ENCODE measurements at regions not wholly inside any gene's neighbourhood (a gene's known extent, or its start where the extent isn't known, plus 50 kb on each side); places are given as distances from the start of the nearest gene placed in this dataset.
A peak's percentile ranks its signal among the peaks of the same experiment; 100 is the strongest.

DNA sequence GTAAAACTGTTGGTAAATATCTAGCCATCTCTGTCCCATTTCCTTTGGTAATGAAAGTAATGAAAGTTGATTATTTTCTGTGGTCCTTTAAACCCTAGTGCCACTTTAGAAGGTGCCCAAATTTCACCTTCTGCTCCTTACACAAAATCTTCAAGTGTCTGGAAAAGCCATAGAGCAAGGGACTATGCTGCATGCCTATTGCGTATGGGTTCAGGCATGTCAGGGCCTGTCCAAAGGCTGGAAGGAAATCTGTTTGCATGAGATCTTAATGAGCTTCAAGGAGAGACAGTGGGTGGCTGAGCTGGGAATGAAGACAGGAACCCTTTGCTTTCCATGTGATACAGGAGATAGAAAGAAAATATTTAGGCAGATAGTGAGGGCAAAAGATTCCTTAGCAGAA, 66.6 kb upstream of the CCN6 start:
- DNase-seq (ENCODE audit: low read depth): no peak

- no peak for DNase-seq (ENCODE audit: low read depth)
Measured at GRCh38 chr6:111988926-111989325, 65.0 kb upstream of the CCN6 start.

GRCh38 chr6:111989743-111990142, 64.2 kb upstream of the CCN6 start:
- no peak for DNase-seq (ENCODE audit: low read depth)

- DNase-seq (ENCODE audit: low read depth): no peak
Measured at GRCh38 chr6:111990214-111990613, 63.7 kb upstream of the CCN6 start.

GRCh38 chr6:111992851-111993250, 61.1 kb upstream of the CCN6 start:
- no peak for DNase-seq (ENCODE audit: low read depth)

GRCh38 chr6:111993342-111993741, 60.6 kb upstream of the CCN6 start:
- no peak for DNase-seq (ENCODE audit: low read depth)

DNA sequence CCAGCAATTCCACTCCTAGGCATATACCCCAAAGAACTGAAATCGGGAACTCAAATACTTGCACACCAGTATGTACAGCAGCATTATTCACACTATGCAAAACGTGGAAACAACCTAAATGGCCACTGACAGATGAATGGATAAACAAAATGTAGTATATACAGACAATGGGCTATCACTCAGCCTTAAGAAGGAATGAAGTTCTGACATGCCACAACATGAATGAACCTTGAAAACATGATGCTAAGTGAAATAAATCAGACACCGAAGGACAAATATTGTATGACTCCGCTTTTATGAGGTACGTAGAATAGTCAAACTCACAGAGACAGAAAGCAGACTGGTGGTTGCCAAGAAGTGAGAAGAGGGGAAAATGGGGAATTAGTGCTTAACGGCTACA, 59.1 kb upstream of the CCN6 start:
- no peak for DNase-seq (ENCODE audit: low read depth)

DNA sequence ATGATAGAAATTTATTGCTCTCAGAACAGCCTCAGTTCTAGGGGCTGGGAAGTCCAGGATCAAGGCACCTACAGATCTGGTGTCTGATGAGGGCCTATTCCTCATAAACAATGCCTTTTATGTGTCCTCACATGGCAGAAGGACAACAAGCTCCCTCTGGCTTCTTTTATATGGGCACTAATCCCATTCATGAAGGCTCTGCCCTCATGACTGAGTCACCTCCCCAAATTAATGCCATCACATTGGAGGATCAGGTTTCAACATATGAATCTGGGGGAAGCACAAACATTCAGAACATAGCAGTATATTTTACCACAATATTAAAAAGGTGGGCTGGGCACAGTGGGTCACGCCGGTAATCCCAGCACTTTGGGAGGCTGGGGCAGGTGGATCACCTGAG, 58.5 kb upstream of the CCN6 start:
- no peak for DNase-seq (ENCODE audit: low read depth)

DNA sequence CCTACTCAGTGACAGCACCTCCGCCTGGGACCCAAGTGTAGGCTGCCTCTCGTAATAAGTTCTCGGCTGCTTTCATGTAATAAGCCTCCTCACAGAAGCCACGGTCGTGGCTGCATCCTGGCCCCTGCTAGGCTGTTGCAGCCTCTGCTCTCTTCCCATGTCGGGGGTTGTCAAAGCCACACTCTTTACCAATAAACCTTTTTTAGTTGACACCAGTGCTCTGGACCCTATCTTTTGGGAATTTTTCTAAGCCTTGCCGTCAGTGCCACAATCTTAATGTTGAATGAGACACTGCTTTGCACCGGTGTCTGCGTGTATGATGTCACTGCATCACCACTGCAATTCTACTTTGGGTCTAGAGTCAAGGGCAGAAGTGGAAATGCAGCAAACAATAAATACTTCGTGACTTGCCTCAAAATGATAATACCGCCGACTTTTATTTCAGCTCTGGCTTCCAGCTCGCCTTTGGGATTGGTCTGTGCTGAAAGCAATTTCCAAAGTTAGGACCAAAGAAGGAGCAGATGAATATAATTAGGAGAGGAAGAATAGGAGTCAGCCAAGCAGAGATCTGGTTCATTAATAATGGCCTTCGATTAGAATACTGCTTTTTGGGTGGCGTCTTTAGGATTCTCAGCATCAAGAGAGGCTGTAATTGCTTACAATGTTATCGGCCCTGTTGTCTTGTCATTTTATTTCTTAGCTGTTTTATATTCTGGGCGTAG, 57.6 kb upstream of the CCN6 start:
- no peak for DNase-seq (ENCODE audit: low read depth)

GRCh38 chr6:111997078-111997852, 56.6 kb upstream of the CCN6 start:
- peak; percentile 63 for DNase-seq (ENCODE audit: low read depth)

GRCh38 chr6:111997853-111998208, 56.1 kb upstream of the CCN6 start:
- DNase-seq (ENCODE audit: low read depth): no peak

DNA sequence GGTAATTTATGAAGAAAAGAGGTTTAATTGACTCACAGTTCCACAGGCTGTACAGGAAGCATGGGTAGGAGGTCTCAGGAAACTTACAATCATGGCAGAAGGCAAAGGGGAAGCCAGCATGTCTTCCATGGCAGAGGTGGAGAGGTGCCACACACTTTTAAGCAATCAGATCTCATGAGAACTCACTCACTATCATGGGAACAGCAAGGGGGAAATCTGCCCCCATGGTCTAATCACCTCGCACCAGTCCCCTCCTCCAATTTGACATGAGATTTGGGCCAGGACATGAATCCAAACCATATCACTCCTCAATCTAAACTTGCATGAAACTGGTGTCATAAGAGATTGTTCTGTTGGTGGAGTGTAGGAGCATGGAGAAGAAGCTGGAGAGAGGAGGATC, 51.6 kb upstream of the CCN6 start:
- DNase-seq (ENCODE audit: low read depth): no peak
